ENCODE measurements at regions not wholly inside any gene's neighbourhood (a gene's known extent, or its start where the extent isn't known, plus 50 kb on each side); places are given as distances from the start of the nearest gene placed in this dataset.

GRCh38 chr3:151550642-151551041 is 89.8 kb upstream of the IGSF10 start:
- no peaks in the 10 kb centered on the region for H3K36me3 ChIP-seq (replicated peaks in 1 of 2; ENCODE audit: control insufficient read depth in 1 of 2, insufficient read depth in 2 of 2, low read length in 2 of 2)
- no peaks in the 10 kb centered on the region for H3K27me3 Mint-ChIP-seq (ENCODE audit: low read depth in 3 of 3)
- no peak overlapping the region for H3K27ac ChIP-seq (ENCODE audit: low read depth in 1 of 2, low read length in 2 of 2)
- no peak for TF ChIP-seq CTCF (IDR thresholded peaks at IDR 0.05)
- H3K4me3 Mint-ChIP-seq: no peak overlapping the region
- no peak for DNase-seq
- peaks cover 0 to 8% (median 3%) of the 10 kb centered on the region in 7 donors for H3K9me3 Mint-ChIP-seq
- no peaks in the 10 kb centered on the region for H4K20me1 ChIP-seq (ENCODE audit: insufficient read depth, low read length)
- H2AFZ ChIP-seq (ENCODE audit: insufficient read depth, low read depth, low read length, poor library complexity, severe bottlenecking): no peak overlapping the region
- H3K9me3 ChIP-seq (replicated peaks in 1 of 2; ENCODE audit: control insufficient read depth in 1 of 2, insufficient read depth in 1 of 2, low read length in 2 of 2): no peaks in the 10 kb centered on the region
- no peak overlapping the region for H3K4me2 ChIP-seq (replicated peaks; ENCODE audit: extremely low read depth, low read length, poor library complexity, severe bottlenecking)
- H3K27me3 ChIP-seq (ENCODE audit: control insufficient read depth in 2 of 2, insufficient read depth in 2 of 2, low read length in 2 of 2): no peaks in the 10 kb centered on the region
- intact Hi-C loops (cut with micrococcal nuclease): no loop called here
- H3K4me1 ChIP-seq (ENCODE audit: control insufficient read depth in 1 of 2, insufficient read depth in 2 of 2, low read length in 2 of 2): peaks cover 13 to 16% of the 10 kb centered on the region in 2 donors
- H3K9ac ChIP-seq (ENCODE audit: insufficient read depth, low read length, poor library complexity, severe bottlenecking): no peak overlapping the region
- peak overlapping the region in 1 of 7 donors; percentile 8 for H3K27ac Mint-ChIP-seq
- no peak overlapping the region for H3K4me3 ChIP-seq (replicated peaks in 1 of 3; ENCODE audit: low read depth in 2 of 3, low read length in 3 of 3)
- 100% methylated on average over 5 of the region's 5 CpGs for WGBS (ENCODE audit: insufficient coverage)
- H3K36me3 Mint-ChIP-seq: no peaks in the 10 kb centered on the region
- peaks cover 20% of the 10 kb centered on the region for H3K4me1 Mint-ChIP-seq
- no peaks in the 10 kb centered on the region for H3K79me2 ChIP-seq (ENCODE audit: insufficient read depth, low read length)

- H3K4me1 Mint-ChIP-seq: peaks cover 15% of the 10 kb centered on the region
- Histone ChIP-seq H3K4me2 (replicated peaks; ENCODE audit: extremely low read depth, low read length, poor library complexity, severe bottlenecking) (no peak overlapping the region), H3K27ac (ENCODE audit: low read depth in 1 of 2, low read length in 2 of 2) (no peak overlapping the region), H3K9me3 (replicated peaks in 1 of 2; ENCODE audit: control insufficient read depth in 1 of 2, insufficient read depth in 1 of 2, low read length in 2 of 2) (no peaks in the 10 kb centered on the region), H3K4me1 (ENCODE audit: control insufficient read depth in 1 of 2, insufficient read depth in 2 of 2, low read length in 2 of 2) (peaks cover 13 to 16% of the 10 kb centered on the region in 2 donors), H2AFZ (ENCODE audit: insufficient read depth, low read depth, low read length, poor library complexity, severe bottlenecking) (no peak overlapping the region), H4K20me1 (ENCODE audit: insufficient read depth, low read length) (no peaks in the 10 kb centered on the region), H3K9ac (ENCODE audit: insufficient read depth, low read length, poor library complexity, severe bottlenecking) (no peak overlapping the region), H3K4me3 (replicated peaks in 1 of 3; ENCODE audit: low read depth in 2 of 3, low read length in 3 of 3) (no peak overlapping the region), H3K79me2 (ENCODE audit: insufficient read depth, low read length) (no peaks in the 10 kb centered on the region), H3K36me3 (replicated peaks in 1 of 2; ENCODE audit: control insufficient read depth in 1 of 2, insufficient read depth in 2 of 2, low read length in 2 of 2) (no peaks in the 10 kb centered on the region), H3K27me3 (ENCODE audit: control insufficient read depth in 2 of 2, insufficient read depth in 2 of 2, low read length in 2 of 2) (no peaks in the 10 kb centered on the region)
- no peaks in the 10 kb centered on the region for H3K27me3 Mint-ChIP-seq (ENCODE audit: low read depth in 3 of 3)
- DNase-seq: no peak
- no peak for TF ChIP-seq CTCF (IDR thresholded peaks at IDR 0.05)
- no CpG with 5 or more reads among the region's 4 CpGs for WGBS (ENCODE audit: insufficient coverage)
- no peak overlapping the region for H3K4me3 Mint-ChIP-seq
- H3K9me3 Mint-ChIP-seq: peaks cover 0 to 8% (median 3%) of the 10 kb centered on the region in 7 donors
- no peaks in the 10 kb centered on the region for H3K36me3 Mint-ChIP-seq
- no peak overlapping the region for H3K27ac Mint-ChIP-seq
- intact Hi-C loops (cut with micrococcal nuclease): no loop called here
Measured at GRCh38 chr3:151550025-151550618, 89.3 kb upstream of the IGSF10 start.
